HG03060 (cell line): ENCODE measurements at regions not wholly inside any gene's neighbourhood (a gene's known extent, or its start where the extent isn't known, plus 50 kb on each side); places are given as distances from the start of the nearest gene placed in this dataset.
"Not testable (repeated sequence)": the region's sequence is repeated elsewhere in the genome, so short reads cannot be mapped to it uniquely, and the experiment has no call there.

ENCODE experiments used
- ATAC-seq: cut with Tn5 transposase; IDR thresholded peaks from one replicate; pipeline ENCODE4 v1.9.1; 2021; ENCODE audit warnings: low read depth, moderate number of reproducible peaks; ENCODE audit not compliant: unreplicated experiment

DNA sequence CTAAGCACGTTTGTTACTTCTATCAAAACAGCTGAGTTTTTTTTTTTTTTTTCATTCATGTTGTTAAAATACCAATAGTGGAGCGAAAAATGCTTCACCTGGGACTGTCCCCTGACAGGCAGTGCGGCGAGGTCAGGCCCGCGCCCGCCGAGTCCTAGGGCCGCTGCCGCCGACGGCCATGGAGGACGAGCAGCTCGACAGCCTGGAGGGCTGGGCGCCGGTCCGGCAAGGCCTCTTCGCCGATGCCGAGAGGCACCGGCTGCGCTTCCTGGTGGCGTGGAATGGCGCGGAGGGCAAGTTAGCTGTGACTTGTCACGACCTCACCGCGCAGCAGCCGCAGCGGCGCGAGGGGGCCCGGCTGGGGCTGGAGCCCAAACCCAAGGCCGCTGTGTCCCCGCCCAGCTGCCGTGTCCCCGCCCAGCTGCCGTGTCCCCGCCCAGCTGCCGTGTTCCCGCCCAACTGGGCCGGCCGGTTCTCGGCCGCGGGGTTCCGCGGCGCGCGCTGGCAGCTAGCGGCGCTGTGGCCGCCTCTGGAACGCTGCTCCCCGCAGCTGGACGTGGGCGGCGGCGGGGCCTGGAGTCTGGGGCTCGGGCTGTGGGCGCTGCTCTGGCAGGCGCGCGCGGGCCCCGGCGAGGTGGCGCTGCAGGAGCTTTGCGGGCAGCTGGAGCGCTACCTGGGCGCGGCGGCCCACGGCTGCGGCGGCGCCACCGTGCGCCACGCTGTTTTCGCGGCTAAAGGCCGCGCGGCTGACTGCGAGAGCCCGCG is 56.7 kb upstream of the GOLGA8R start:
- ATAC-seq = peak; percentile 39

- not testable (repeated sequence) for ATAC-seq
Measured at GRCh38 chr15:30471366-30471749, 57.3 kb upstream of the GOLGA8R start.

GRCh38 chr15:30471817-30472551 is 57.9 kb upstream of the GOLGA8R start:
- not testable (repeated sequence) for ATAC-seq

DNA sequence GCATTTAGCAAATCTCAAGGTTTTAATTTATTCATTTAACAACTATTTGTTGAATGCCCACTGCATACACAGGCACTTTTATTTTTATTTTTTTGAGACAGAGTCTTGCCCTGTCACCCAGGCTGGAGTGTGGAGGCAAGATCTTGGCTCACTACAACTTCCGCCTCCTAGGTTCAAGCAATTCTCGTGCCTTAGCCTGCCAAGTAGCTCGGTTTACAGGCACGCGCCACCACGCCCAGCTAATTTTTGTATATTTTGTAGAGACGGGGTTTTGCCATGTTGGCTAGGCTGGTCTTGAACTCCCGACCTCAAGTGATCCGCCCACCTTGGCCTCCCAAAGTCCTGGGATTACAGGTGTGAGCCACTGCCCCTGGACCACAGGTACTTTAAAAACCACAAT is 67.0 kb upstream of the GOLGA8Q start:
- not testable (repeated sequence) for ATAC-seq

DNA sequence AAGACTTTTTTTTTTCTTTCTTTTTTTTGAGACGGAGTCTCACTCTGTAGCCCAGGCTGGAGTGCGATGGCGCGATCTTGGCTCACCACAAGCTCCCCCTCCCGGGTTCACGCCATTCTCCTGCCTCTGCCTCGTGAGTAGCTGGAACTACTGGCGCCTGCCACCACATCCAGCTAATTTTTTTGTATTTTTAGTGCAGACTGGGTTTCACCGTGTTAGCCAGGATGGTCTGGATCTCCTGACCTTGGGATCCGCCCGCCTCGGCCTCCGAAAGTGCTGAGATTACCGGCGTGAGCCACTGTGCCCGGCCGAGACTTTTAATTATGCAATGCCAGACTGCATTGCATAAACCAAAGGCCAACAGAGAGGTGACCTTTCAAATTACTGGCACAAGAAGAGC is 62.6 kb upstream of the GOLGA8Q start:
- not testable (repeated sequence) for ATAC-seq

GRCh38 chr15:30490334-30490733 is 61.5 kb upstream of the GOLGA8Q start:
- ATAC-seq = not testable (repeated sequence)

- ATAC-seq = not testable (repeated sequence)
Measured at GRCh38 chr15:30493947-30494346, 57.9 kb upstream of the GOLGA8Q start.

DNA sequence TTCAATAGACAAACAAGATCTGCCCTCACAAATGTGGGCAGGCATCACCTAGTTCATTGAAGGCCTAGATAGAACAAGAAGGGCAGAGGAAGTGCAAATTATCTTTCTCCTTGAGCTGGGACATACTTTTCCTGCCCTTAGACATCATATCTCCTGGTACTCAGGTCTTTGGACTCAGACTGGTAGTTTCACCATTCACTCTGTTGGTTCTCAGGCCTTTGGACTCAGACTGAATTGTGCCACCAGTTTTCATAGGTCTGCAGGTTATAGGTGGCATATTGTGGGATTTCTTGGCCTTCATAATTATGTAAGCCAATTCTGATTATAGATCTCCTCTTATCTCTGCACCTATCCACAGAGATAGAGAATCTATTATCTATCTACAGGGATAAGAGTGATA is 54.6 kb upstream of the GOLGA8Q start:
- not testable (repeated sequence) for ATAC-seq

- not testable (repeated sequence) for ATAC-seq
Measured at GRCh38 chr15:30499233-30499632, 52.6 kb upstream of the GOLGA8Q start.

- not testable (repeated sequence) for ATAC-seq
Measured at GRCh38 chr15:30500511-30500910, 51.3 kb upstream of the GOLGA8Q start.
